Activated CD4-positive, alpha-beta T cell treated with anti-CD3 and anti-CD28 coated beads, Interleukin-2, amount 50 U/mL, for 4 hours (primary cell): ENCODE measurements at regions not wholly inside any gene's neighbourhood (a gene's known extent, or its start where the extent isn't known, plus 50 kb on each side); places are given as distances from the start of the nearest gene placed in this dataset.

Source experiments
- DNase-seq, 2 experiments: peaks; one replicate each; pipeline ENCODE4 v3.0.0-alpha.2; 2020

GRCh38 chr5:167245868-167246267 lies 1045.6 kb upstream of the WWC1 start:
- no peak for DNase-seq

GRCh38 chr5:167247816-167248215 lies 1043.6 kb upstream of the WWC1 start:
- DNase-seq, result no peak

- DNase-seq, result no peak
Measured at GRCh38 chr5:167248257-167248656, 1043.2 kb upstream of the WWC1 start.

- DNase-seq, result no peak
Measured at GRCh38 chr5:167250996-167251395, 1040.4 kb upstream of the WWC1 start.

- no peak for DNase-seq
Measured at GRCh38 chr5:167254132-167254531, 1037.3 kb upstream of the WWC1 start.

- DNase-seq, result no peak
Measured at GRCh38 chr5:167255926-167256325, 1035.5 kb upstream of the WWC1 start.

- no peak for DNase-seq
Measured at GRCh38 chr5:167259806-167260205, 1031.6 kb upstream of the WWC1 start.

- no peak for DNase-seq
Measured at GRCh38 chr5:167261309-167262100, 1029.9 kb upstream of the WWC1 start.

- no peak for DNase-seq
Measured at GRCh38 chr5:167263185-167263584, 1028.3 kb upstream of the WWC1 start.

- DNase-seq, result no peak
Measured at GRCh38 chr5:167264348-167264747, 1027.1 kb upstream of the WWC1 start.

GRCh38 chr5:167268337-167268736 lies 1023.1 kb upstream of the WWC1 start:
- DNase-seq, result no peak

GRCh38 chr5:167269146-167269545 lies 1022.3 kb upstream of the WWC1 start:
- DNase-seq, result no peak

GRCh38 chr5:167271081-167271480 lies 1020.4 kb upstream of the WWC1 start:
- DNase-seq, result no peak

- DNase-seq, result no peak
Measured at GRCh38 chr5:167271511-167271910, 1019.9 kb upstream of the WWC1 start.

GRCh38 chr5:167280111-167280510 lies 1011.3 kb upstream of the WWC1 start:
- no peak for DNase-seq

- no peak for DNase-seq
Measured at GRCh38 chr5:167281925-167282324, 1009.5 kb upstream of the WWC1 start.

GRCh38 chr5:167283691-167284090 lies 1007.8 kb upstream of the WWC1 start:
- no peak for DNase-seq

GRCh38 chr5:167284222-167284890 lies 1007.1 kb upstream of the WWC1 start:
- DNase-seq, result no peak

GRCh38 chr5:167285591-167285990 lies 1005.9 kb upstream of the WWC1 start:
- DNase-seq, result no peak

- no peak for DNase-seq
Measured at GRCh38 chr5:167286891-167287290, 1004.6 kb upstream of the WWC1 start.

GRCh38 chr5:167290478-167290877 lies 1001.0 kb upstream of the WWC1 start:
- no peak for DNase-seq

GRCh38 chr5:167294882-167295680 lies 996.4 kb upstream of the WWC1 start:
- DNase-seq, result no peak

GRCh38 chr5:167295681-167296005 lies 995.8 kb upstream of the WWC1 start:
- no peak for DNase-seq

GRCh38 chr5:167296066-167296465 lies 995.4 kb upstream of the WWC1 start:
- DNase-seq, result no peak
